IMR-90 (cell line): ENCODE measurements at regions not wholly inside any gene's neighbourhood (a gene's known extent, or its start where the extent isn't known, plus 50 kb on each side); places are given as distances from the start of the nearest gene placed in this dataset.

Source experiments
- ATAC-seq: fragments of 200-7000 bp; cut with Tn5 transposase; 2 replicates; pipeline ENCODE4 v1.9.1; 2020; ENCODE audit warnings: low read depth, mild to moderate bottlenecking, moderate library complexity
- BruUV-seq: library from RNA; stranded (reverse); fragments of 400-500 nt; replicated peaks from 2 replicates; lab custom pipeline; 2021; lab: Mats Ljungman, UMichigan
- CTCF ChIA-PET: fragments of 300-600 bp; formaldehyde crosslinking; extraction: SDS; loops from one replicate; lab custom pipeline; 2021; ENCODE audit warnings: antibody characterized with exemption; lab: Yijun Ruan, JAX
- POLR2A ChIA-PET: fragments of 300-600 bp; sonication (Branson Sonifier 250); formaldehyde crosslinking; loops from one replicate; lab custom pipeline; 2022; ENCODE audit warnings: antibody characterized with exemption; ENCODE audit not compliant: unreplicated experiment; lab: Charles Lee
- DNase-seq: peaks from one replicate; pipeline ENCODE4 v3.0.0; 2013
- H2AFZ ChIP-seq: replicated peaks from 2 replicates; pipeline ENCODE3; 2013; ENCODE audit warnings: low read length, mild to moderate bottlenecking; ENCODE audit not compliant: poor library complexity
- H2AK5ac ChIP-seq: 2 replicates; pipeline ENCODE4 v1.6.1; 2013; ENCODE audit warnings: low read depth, low read length, inconsistent platforms
- H2AK9ac ChIP-seq: replicated peaks from 2 replicates; pipeline ENCODE3; 2013; ENCODE audit warnings: mild to moderate bottlenecking, low read depth, low read length, moderate library complexity; ENCODE audit not compliant: poor library complexity
- H2BK120ac ChIP-seq: 2 replicates; pipeline ENCODE4 v1.6.1; 2013; ENCODE audit warnings: low read depth, low read length, inconsistent platforms
- H2BK15ac ChIP-seq: 3 replicates; pipeline ENCODE4 v1.6.1; 2013; ENCODE audit warnings: low read depth, low read length, inconsistent platforms
- H2BK20ac ChIP-seq: 2 replicates; pipeline ENCODE4 v1.6.1; 2013; ENCODE audit warnings: low read depth, mild to moderate bottlenecking, inconsistent platforms, low read length, moderate library complexity
- H2BK5ac ChIP-seq: 2 replicates; pipeline ENCODE4 v1.6.1; 2013; ENCODE audit warnings: mild to moderate bottlenecking, low read depth, low read length, inconsistent platforms; ENCODE audit not compliant: poor library complexity, severe bottlenecking
- H3K14ac ChIP-seq: replicated peaks from 2 replicates; pipeline ENCODE4 v1.6.1; 2013; ENCODE audit warnings: low read depth, low read length, inconsistent platforms
- H3K18ac ChIP-seq: 2 replicates; pipeline ENCODE4 v1.6.1; 2013; ENCODE audit warnings: low read depth, low read length, control low read depth
- H3K23ac ChIP-seq: 2 replicates; pipeline ENCODE4 v1.6.1; 2013; ENCODE audit warnings: low read depth, low read length, inconsistent platforms
- H3K27ac ChIP-seq: 2 replicates; pipeline ENCODE4 v1.5.1; 2013; ENCODE audit warnings: mild to moderate bottlenecking, control low read depth, low read length; ENCODE audit not compliant: insufficient read depth
- H3K27me3 ChIP-seq: 2 replicates; pipeline ENCODE4 v1.6.1; 2013; ENCODE audit warnings: low read length; ENCODE audit not compliant: control insufficient read depth, insufficient read depth
- H3K36me3 ChIP-seq: 2 replicates; pipeline ENCODE4 v1.6.1; 2013; ENCODE audit warnings: low read length, mixed read lengths; ENCODE audit not compliant: control insufficient read depth, insufficient read depth
- H3K4ac ChIP-seq: 2 replicates; pipeline ENCODE4 v1.6.1; 2013; ENCODE audit warnings: low read depth, low read length, inconsistent platforms
- H3K4me1 ChIP-seq: 2 replicates; pipeline ENCODE4 v1.6.1; 2013; ENCODE audit warnings: low read length, mixed read lengths; ENCODE audit not compliant: control insufficient read depth, insufficient read depth
- H3K4me2 ChIP-seq: 2 replicates; pipeline ENCODE4 v1.6.1; 2013; ENCODE audit warnings: low read depth, mild to moderate bottlenecking, control low read depth, low read length, moderate library complexity
- H3K4me3 ChIP-seq: 2 replicates; pipeline ENCODE4 v1.5.1; 2013; ENCODE audit warnings: low read depth, mild to moderate bottlenecking, control low read depth, low read length, moderate library complexity; ENCODE audit not compliant: insufficient read depth
- H3K56ac ChIP-seq: 2 replicates; pipeline ENCODE4 v1.6.1; 2013; ENCODE audit warnings: low read length, inconsistent platforms; ENCODE audit not compliant: insufficient read depth; ENCODE audit errors: extremely low read depth
- H3K79me1 ChIP-seq, 2 experiments: 2 replicates each; pipeline ENCODE4 v1.6.1; 2013; ENCODE audit warnings: low read length in 2 of 2, inconsistent platforms in 1 of 2, low read depth in 1 of 2
- H3K9ac ChIP-seq: 2 replicates; pipeline ENCODE4 v1.6.1; 2013; ENCODE audit warnings: low read depth, low read length, control low read depth
- H3K9me1 ChIP-seq: 2 replicates; pipeline ENCODE4 v1.6.1; 2013; ENCODE audit warnings: low read length, inconsistent platforms; ENCODE audit not compliant: insufficient read depth
- H3K9me3 ChIP-seq: 2 replicates; pipeline ENCODE4 v1.6.1; 2013; ENCODE audit warnings: low read length; ENCODE audit not compliant: control insufficient read depth, insufficient read depth
- H4K20me1 ChIP-seq: 2 replicates; pipeline ENCODE4 v1.6.1; 2013; ENCODE audit warnings: low read length, inconsistent platforms; ENCODE audit not compliant: insufficient read depth
- H4K5ac ChIP-seq: 2 replicates; pipeline ENCODE4 v1.6.1; 2013; ENCODE audit warnings: mild to moderate bottlenecking, low read depth, low read length, control low read depth
- H4K8ac ChIP-seq, 2 experiments: 2 replicates each; pipeline ENCODE4 v1.6.1; 2013; ENCODE audit warnings: low read depth in 2 of 2, low read length in 2 of 2, control low read depth in 1 of 2, inconsistent platforms in 1 of 2
- H4K91ac ChIP-seq: 2 replicates; pipeline ENCODE4 v1.6.1; 2013; ENCODE audit warnings: low read depth, low read length, inconsistent platforms; ENCODE audit not compliant: insufficient read depth
- BHLHE40 ChIP-seq: fragments of 150-350 bp; IDR thresholded peaks from 2 replicates; pipeline ENCODE4 v1.6.1; 2016; ENCODE audit warnings: mild to moderate bottlenecking, low read depth, low read length
- CEBPB ChIP-seq: IDR thresholded peaks from 2 replicates; pipeline ENCODE4 v1.6.1; 2012; ENCODE audit warnings: low read depth, low read length, improper control_type of control experiment
- CHD1 ChIP-seq: IDR thresholded peaks from 2 replicates; pipeline ENCODE4 v1.6.1; 2012; ENCODE audit warnings: low read depth, low read length, improper control_type of control experiment
- CTCF ChIP-seq: conservative IDR thresholded peaks from 2 replicates; pipeline ENCODE4 v1.5.1; 2012; ENCODE audit warnings: mild to moderate bottlenecking, low read depth, low read length, improper control_type of control experiment
- ELK1 ChIP-seq: fragments of 150-350 bp; IDR thresholded peaks from 2 replicates; pipeline ENCODE4 v1.6.1; 2016; ENCODE audit warnings: low read depth, mild to moderate bottlenecking, low read length, moderate library complexity, borderline replicate concordance
- FOS ChIP-seq: fragments of 150-350 bp; IDR thresholded peaks from 2 replicates; pipeline ENCODE4 v1.6.1; 2016; ENCODE audit warnings: low read depth, low read length
- MAFK ChIP-seq: IDR thresholded peaks from 2 replicates; pipeline ENCODE4 v1.6.1; 2012; ENCODE audit warnings: low read depth, low read length, improper control_type of control experiment
- MAZ ChIP-seq: IDR thresholded peaks from 2 replicates; pipeline ENCODE4 v1.6.1; 2012; ENCODE audit warnings: low read depth, mild to moderate bottlenecking, low read length, improper control_type of control experiment, moderate library complexity, borderline replicate concordance
- MXI1 ChIP-seq: IDR thresholded peaks from 2 replicates; pipeline ENCODE4 v1.6.1; 2012; ENCODE audit warnings: low read depth, mild to moderate bottlenecking, low read length, moderate library complexity, borderline replicate concordance
- NFE2L2 ChIP-seq: fragments of 150-350 bp; IDR thresholded peaks from 2 replicates; pipeline ENCODE4 v1.6.1; 2016; ENCODE audit warnings: low read depth, mild to moderate bottlenecking, low read length
- POLR2A ChIP-seq: IDR thresholded peaks from 2 replicates; pipeline ENCODE4 v1.6.1; 2012; ENCODE audit warnings: mild to moderate bottlenecking, low read depth, low read length
- RAD21 ChIP-seq: IDR thresholded peaks from 2 replicates; pipeline ENCODE4 v1.6.1; 2012; ENCODE audit warnings: low read length, improper control_type of control experiment
- RCOR1 ChIP-seq: IDR thresholded peaks from 2 replicates; pipeline ENCODE4 v1.6.1; 2012; ENCODE audit warnings: mild to moderate bottlenecking, low read length, improper control_type of control experiment; ENCODE audit not compliant: insufficient replicate concordance
- RFX5 ChIP-seq: IDR thresholded peaks from 2 replicates; pipeline ENCODE4 v1.8.0; 2012; ENCODE audit warnings: low read depth, mild to moderate bottlenecking, low read length, moderate library complexity
- SMC3 ChIP-seq: fragments of 150-350 bp; IDR thresholded peaks from 2 replicates; pipeline ENCODE4 v1.6.1; 2016; ENCODE audit warnings: low read depth, mild to moderate bottlenecking, antibody characterized with exemption, low read length, moderate library complexity
- USF2 ChIP-seq: fragments of 150-350 bp; IDR thresholded peaks from 2 replicates; pipeline ENCODE4 v1.6.1; 2017; ENCODE audit warnings: mild to moderate bottlenecking, antibody characterized with exemption, low read length, low read depth
- WGBS, 2 experiments: methylation state at CpG; one replicate each; pipeline versions ENCODE4 v1.1.5 to v1.1.7; 2013; ENCODE audit warnings: missing lambda C conversion rate in 2 of 2; ENCODE audit not compliant: insufficient read length in 1 of 2; ENCODE audit errors: extremely low coverage in 2 of 2; 5-methylcytosine and 5-hydroxymethylcytosine counted together
- dilution Hi-C: fragments of 300-500 bp; cut with HindIII; formaldehyde crosslinking; loops from one replicate; pipeline ENCODE4 v1.14.3; 2018; ENCODE audit warnings: low sequenced_read_pairs; ENCODE audit not compliant: unreplicated experiment
- in situ Hi-C: fragments of 300-500 bp; cut with MboI; formaldehyde crosslinking; loops from 3 replicates; pipeline ENCODE4 v1.14.3; 2019; ENCODE audit warnings: low sequenced_read_pairs, inconsistent platforms, mixed read lengths
- intact Hi-C: fragments of 100-400 bp; cut with micrococcal nuclease; formaldehyde crosslinking; loops from 2 replicates; pipeline ENCODE4 v1.10.0; 2022

DNA sequence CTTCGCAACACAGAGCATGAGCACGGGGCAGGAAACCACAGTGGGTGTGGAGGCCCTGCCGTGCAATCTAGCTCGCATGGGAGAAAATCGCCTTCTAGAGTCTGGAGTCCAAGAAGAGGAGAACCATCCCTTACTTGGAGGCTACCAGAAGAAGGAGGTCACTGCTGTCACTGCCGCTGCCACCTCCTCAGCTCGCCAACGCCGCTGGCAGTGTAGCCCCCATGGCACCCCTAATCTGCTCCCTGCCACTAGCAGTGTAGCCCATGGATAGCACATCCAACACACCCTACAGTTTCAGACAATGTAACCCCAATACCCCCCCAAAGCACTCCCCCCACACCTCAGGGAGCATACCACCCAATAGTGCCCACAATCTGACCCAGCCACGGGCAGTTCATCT lies 438.0 kb upstream of the ZNF337 start:
- Histone ChIP-seq H2AFZ (no peak overlapping the region), H3K9me1 (no peaks in the 10 kb centered on the region), H3K56ac (no peak overlapping the region), H4K91ac (no peak overlapping the region), H3K18ac (no peak overlapping the region), H4K8ac (no peak overlapping the region), H4K5ac (no peak overlapping the region), H4K20me1 (no peaks in the 10 kb centered on the region), H2BK5ac (no peak overlapping the region), H3K14ac (no peak overlapping the region), H3K23ac (no peak overlapping the region), H2AK5ac (no peak overlapping the region), H3K27ac (no peak overlapping the region), H3K27me3 (no peaks in the 10 kb centered on the region), H3K4me2 (no peak overlapping the region), H2BK120ac (no peak overlapping the region), H3K36me3 (no peaks in the 10 kb centered on the region), H3K4me1 (no peaks in the 10 kb centered on the region), H3K9me3 (peaks cover 3% of the 10 kb centered on the region; the same call in 1 of the 2 replicates), H3K4me3 (no peak overlapping the region), H3K79me1 (no peaks in the 10 kb centered on the region), H2BK15ac (no peak overlapping the region), H3K4ac (no peak overlapping the region), H2AK9ac (no peak overlapping the region), H2BK20ac (no peak overlapping the region), H3K9ac (no peak overlapping the region)
- ATAC-seq (no peak), DNase-seq (no peak)
- 87% methylated on average over 3 of the region's 10 CpGs; no CpG with 5 or more reads in 1 of the 2 experiments for WGBS, 2 experiments
- no peak for TF ChIP-seq SMC3
- TF ChIP-seq MXI1: no peak
- TF ChIP-seq CTCF: no peak
- no peak for TF ChIP-seq MAZ
- TF ChIP-seq MAFK: no peak
- no peak for TF ChIP-seq BHLHE40
- no peak for TF ChIP-seq RAD21
- TF ChIP-seq USF2: no peak
- TF ChIP-seq RCOR1: no peak
- TF ChIP-seq POLR2A: no peak
- TF ChIP-seq RFX5: no peak
- TF ChIP-seq NFE2L2: no peak
- TF ChIP-seq CEBPB: no peak
- no peak for TF ChIP-seq CHD1
- no peak for TF ChIP-seq FOS
- TF ChIP-seq ELK1: no peak
- dilution Hi-C loops (no loop called here), intact Hi-C loops (no loop called here), in situ Hi-C loops (no loop called here)
- BruUV-seq: no TSS peak
- POLR2A ChIA-PET: no interaction called here
- CTCF ChIA-PET: no interaction called here
